B cell (primary cell): ENCODE measurements at regions not wholly inside any gene's neighbourhood (a gene's known extent, or its start where the extent isn't known, plus 50 kb on each side); places are given as distances from the start of the nearest gene placed in this dataset.

Experiments used
- ATAC-seq: fragments of 200-7000 bp; cut with Tn5 transposase; one replicate; pipeline ENCODE4 v1.10.0; 2021; ENCODE audit warnings: low read depth, mild to moderate bottlenecking, moderate number of reproducible peaks, moderate library complexity
- CTCF ChIA-PET: fragments of 350-600 bp; sonication (Branson Sonifier 250); formaldehyde crosslinking; loops from one replicate; lab custom pipeline; 2021; ENCODE audit warnings: antibody characterized with exemption, inconsistent platforms; lab: Charles Lee
- POLR2A ChIA-PET: fragments of 350-600 bp; sonication (Branson Sonifier 250); formaldehyde crosslinking; loops from one replicate; lab custom pipeline; 2021; ENCODE audit warnings: antibody characterized with exemption; lab: Charles Lee
- DNase-seq: peaks from one replicate; pipeline ENCODE4 v3.0.0; 2013
- H2AFZ ChIP-seq: 2 replicates; pipeline ENCODE4 v1.6.1; 2012; ENCODE audit warnings: mild to moderate bottlenecking, low read depth, low read length; ENCODE audit not compliant: insufficient read depth, poor library complexity, severe bottlenecking
- H3K27ac ChIP-seq, 2 donors: 1 replicate in 1 of 2; 2 replicates in 1 of 2; pipeline ENCODE4 v1.5.1; 2012 to 2013; ENCODE audit warnings: low read length in 2 of 2, mild to moderate bottlenecking in 2 of 2, moderate library complexity in 1 of 2
- H3K27me3 ChIP-seq, 4 experiments: fragments of 200-600 bp in 1 of 4; sonication (generic) in 1 of 4; replicated peaks in 1 of 4; 1 replicate in 2 of 4; 2 replicates in 2 of 4; pipeline versions ENCODE4 v1.6.1 to v1.7.0; 2013 to 2016; ENCODE audit warnings: low read length in 3 of 4, mild to moderate bottlenecking in 2 of 4, mixed read lengths in 1 of 4, moderate library complexity in 1 of 4; ENCODE audit not compliant: insufficient read depth in 4 of 4, control insufficient read depth in 3 of 4; ENCODE audit errors: control extremely low read depth in 1 of 4
- H3K36me3 ChIP-seq, 2 experiments: replicated peaks in 1 of 2; 1 replicate in 1 of 2; 2 replicates in 1 of 2; pipeline versions ENCODE4 v1.6.1 to v1.7.1; 2013; ENCODE audit warnings: low read length in 1 of 2; ENCODE audit not compliant: insufficient read depth in 2 of 2, control insufficient read depth in 1 of 2; ENCODE audit errors: control extremely low read depth in 1 of 2, extremely low read depth in 1 of 2
- H3K4me1 ChIP-seq, 2 donors: fragments of 200-600 bp in 1 of 2; sonication (generic) in 1 of 2; 1 replicate in 1 of 2; 2 replicates in 1 of 2; pipeline versions ENCODE4 v1.5.1 to v1.6.1; 2013 to 2017; ENCODE audit warnings: low read length in 2 of 2; ENCODE audit not compliant: control insufficient read depth in 2 of 2, insufficient read depth in 2 of 2
- H3K4me2 ChIP-seq: replicated peaks from 2 replicates; pipeline ENCODE3; 2012; ENCODE audit warnings: mild to moderate bottlenecking, low read depth, low read length; ENCODE audit not compliant: poor library complexity, severe bottlenecking
- H3K4me3 ChIP-seq, 5 experiments: fragments of 200-600 bp in 1 of 5; sonication (generic) in 1 of 5; 1 replicate in 3 of 5; 2 replicates in 2 of 5; pipeline versions ENCODE4 v1.5.1 to v1.7.0; 2011 to 2016; ENCODE audit warnings: low read length in 4 of 5, mild to moderate bottlenecking in 4 of 5, low read depth in 2 of 5, control low read depth in 1 of 5, moderate library complexity in 1 of 5; ENCODE audit not compliant: insufficient read depth in 1 of 5; ENCODE audit errors: control extremely low read depth in 1 of 5, extremely low read depth in 1 of 5
- H3K79me2 ChIP-seq: fragments of 200-600 bp; sonication (generic); one replicate; pipeline ENCODE4 v1.6.0; 2016; ENCODE audit warnings: low read length; ENCODE audit not compliant: control insufficient read depth, insufficient read depth
- H3K9ac ChIP-seq: fragments of 200-600 bp; sonication (generic); 2 replicates; pipeline ENCODE4 v1.6.1; 2017; ENCODE audit warnings: mild to moderate bottlenecking, low read length, moderate library complexity
- H3K9me3 ChIP-seq, 3 donors: one replicate each; pipeline versions ENCODE4 v1.6.1 to v1.7.1; 2013; ENCODE audit warnings: low read length in 2 of 3; ENCODE audit not compliant: control insufficient read depth in 2 of 3, insufficient read depth in 1 of 3; ENCODE audit errors: control extremely low read depth in 1 of 3
- H4K20me1 ChIP-seq: 2 replicates; pipeline ENCODE4 v1.6.0; 2012; ENCODE audit warnings: mild to moderate bottlenecking, low read length; ENCODE audit not compliant: insufficient read depth, control insufficient read depth, poor library complexity, severe bottlenecking
- H3K27ac Mint-ChIP-seq: one replicate; pipeline ENCODE4 v1.8.0; 2021; ENCODE audit warnings: mixed read lengths
- H3K27me3 Mint-ChIP-seq: one replicate; pipeline ENCODE4 v1.8.0; 2021; ENCODE audit warnings: mixed read lengths
- H3K4me1 Mint-ChIP-seq: one replicate; pipeline ENCODE4 v1.8.0; 2021; ENCODE audit warnings: mixed read lengths
- H3K4me3 Mint-ChIP-seq: one replicate; pipeline ENCODE4 v1.8.0; 2021; ENCODE audit warnings: mixed read lengths
- H3K9me3 Mint-ChIP-seq: one replicate; pipeline ENCODE4 v1.8.0; 2022; ENCODE audit warnings: mixed read lengths; ENCODE audit not compliant: insufficient read depth
- CTCF ChIP-seq: fragments of 200-600 bp; IDR thresholded peaks from one replicate; pipeline ENCODE4 v1.8.0; 2022; ENCODE audit warnings: antibody characterized with exemption, mild to moderate bottlenecking
- EZH2 ChIP-seq: IDR thresholded peaks from 2 replicates; pipeline ENCODE4 v1.6.1; 2012; ENCODE audit warnings: borderline replicate concordance, low read depth, mild to moderate bottlenecking, moderate library complexity, low read length; ENCODE audit not compliant: insufficient read depth, poor library complexity, severe bottlenecking
- WGBS: methylation state at CpG from one replicate; pipeline ENCODE4 v1.1.5; 2013; ENCODE audit warnings: missing lambda C conversion rate; ENCODE audit not compliant: insufficient coverage; 5-methylcytosine and 5-hydroxymethylcytosine counted together
- intact Hi-C: fragments of 100-400 bp; cut with micrococcal nuclease; formaldehyde crosslinking; loops from one replicate; pipeline ENCODE4 v1.10.0; 2022

DNA sequence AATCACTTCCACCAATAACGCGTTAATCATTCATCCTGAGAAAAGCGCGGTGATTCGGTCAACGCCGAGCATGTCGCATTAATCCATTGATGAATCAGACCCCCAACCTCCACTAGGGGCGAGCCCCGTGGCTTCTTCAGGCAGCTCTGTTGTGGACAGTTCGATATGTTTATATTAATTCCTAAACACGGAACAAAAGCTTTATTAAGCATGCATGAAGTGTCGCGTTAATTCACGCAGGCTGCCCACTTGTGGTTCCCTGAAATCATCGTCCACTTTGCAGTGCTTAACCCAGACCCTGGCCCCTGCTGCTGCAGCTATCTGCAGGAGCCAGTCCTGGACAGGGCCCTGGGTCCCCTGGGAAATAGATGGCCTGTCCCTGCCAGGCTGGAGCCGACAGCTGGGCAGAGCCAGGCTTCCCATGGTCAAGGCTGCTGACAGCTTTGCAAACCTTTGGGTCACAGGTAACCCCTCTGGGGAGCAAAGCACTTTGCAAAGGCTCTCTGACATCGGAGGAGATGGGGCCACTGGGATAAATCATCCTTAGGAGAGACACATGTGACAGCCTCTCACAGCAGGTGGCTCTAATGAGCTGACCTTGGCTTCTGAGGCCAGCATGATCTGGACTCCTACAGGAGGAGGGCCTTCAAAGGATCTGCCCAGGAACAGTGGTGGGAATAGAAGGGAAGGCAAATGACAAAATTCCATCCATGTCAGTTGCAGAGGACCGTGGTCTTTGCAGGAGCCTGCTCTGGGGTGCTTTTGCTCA lies 137.0 kb upstream of the AJAP1 start:
- DNase-seq (no peak), ATAC-seq (no peak)
- Histone ChIP-seq H2AFZ (no peak overlapping the region), H4K20me1 (no peaks in the 10 kb centered on the region), H3K79me2 (no peaks in the 10 kb centered on the region), H3K9ac (no peak overlapping the region), H3K4me1 (no peaks in the 10 kb centered on the region), H3K36me3 (no peaks in the 10 kb centered on the region), H3K27me3 (no peaks in the 10 kb centered on the region), H3K27ac (no peak overlapping the region), H3K4me3 (no peak overlapping the region), H3K9me3 (no peaks in the 10 kb centered on the region), H3K4me2 (no peak overlapping the region)
- WGBS: 87% methylated on average over 15 of the region's 19 CpGs
- intact Hi-C loops: no loop called here
- Mint-ChIP-seq H3K9me3 (no peaks in the 10 kb centered on the region), H3K4me3 (no peak overlapping the region), H3K4me1 (no peaks in the 10 kb centered on the region), H3K27me3 (peaks cover 5% of the 10 kb centered on the region), H3K27ac (no peak overlapping the region)
- ChIA-PET CTCF (no interaction called here), POLR2A (no interaction called here)
- TF ChIP-seq EZH2 (no peak), CTCF (no peak)

- ChIA-PET POLR2A (no interaction called here), CTCF (no interaction called here)
- 88% methylated on average over 7 of the region's 7 CpGs for WGBS
- no peaks in the 10 kb centered on the region for H3K79me2 ChIP-seq
- DNase-seq (no peak), ATAC-seq (no peak)
- intact Hi-C loops: no loop called here
- TF ChIP-seq CTCF: no peak
- TF ChIP-seq EZH2: no peak
- H3K9ac ChIP-seq: no peak overlapping the region
- no peak overlapping the region for H2AFZ ChIP-seq
- Mint-ChIP-seq H3K4me3 (no peak overlapping the region), H3K9me3 (no peaks in the 10 kb centered on the region), H3K4me1 (no peaks in the 10 kb centered on the region), H3K27me3 (peaks cover 5% of the 10 kb centered on the region), H3K27ac (no peak overlapping the region)
- no peaks in the 10 kb centered on the region for H3K27me3 ChIP-seq
- no peaks in the 10 kb centered on the region for H3K4me1 ChIP-seq
- no peaks in the 10 kb centered on the region for H3K36me3 ChIP-seq
- H4K20me1 ChIP-seq: no peaks in the 10 kb centered on the region
- H3K9me3 ChIP-seq: no peaks in the 10 kb centered on the region
- H3K4me2 ChIP-seq: no peak overlapping the region
- no peak overlapping the region for H3K4me3 ChIP-seq
- H3K27ac ChIP-seq: no peak overlapping the region
Observed at GRCh38 chr1:4518621-4519020, 135.8 kb upstream of the AJAP1 start.
